Loucy (cell line): ENCODE measurements at regions not wholly inside any gene's neighbourhood (a gene's known extent, or its start where the extent isn't known, plus 50 kb on each side); places are given as distances from the start of the nearest gene placed in this dataset.

ENCODE experiments used
- CTCF ChIP-seq: fragments of 200-600 bp; sonication (generic); conservative IDR thresholded peaks from 2 replicates; pipeline ENCODE4 v1.5.1; 2014; ENCODE audit warnings: mild to moderate bottlenecking, antibody characterized with exemption, low read length
- EZH2phosphoT487 ChIP-seq: fragments of 200-600 bp; IDR thresholded peaks from 2 replicates; pipeline ENCODE4 v1.6.1; 2018; ENCODE audit warnings: antibody characterized with exemption, mild to moderate bottlenecking, moderate library complexity, borderline replicate concordance

- TF ChIP-seq CTCF (no peak), EZH2phosphoT487 (no peak)
These were observed 170.3 kb upstream of the BMP4 start for GRCh38 chr14:54126947-54127346.
